Epidermal melanocyte (primary cell): ENCODE measurements at regions not wholly inside any gene's neighbourhood (a gene's known extent, or its start where the extent isn't known, plus 50 kb on each side); places are given as distances from the start of the nearest gene placed in this dataset.

Source experiments
- DNase-seq: peaks from one replicate; pipeline ENCODE4 v3.0.0; 2011; ENCODE audit warnings: low spot score; ENCODE audit not compliant: insufficient read length

DNA sequence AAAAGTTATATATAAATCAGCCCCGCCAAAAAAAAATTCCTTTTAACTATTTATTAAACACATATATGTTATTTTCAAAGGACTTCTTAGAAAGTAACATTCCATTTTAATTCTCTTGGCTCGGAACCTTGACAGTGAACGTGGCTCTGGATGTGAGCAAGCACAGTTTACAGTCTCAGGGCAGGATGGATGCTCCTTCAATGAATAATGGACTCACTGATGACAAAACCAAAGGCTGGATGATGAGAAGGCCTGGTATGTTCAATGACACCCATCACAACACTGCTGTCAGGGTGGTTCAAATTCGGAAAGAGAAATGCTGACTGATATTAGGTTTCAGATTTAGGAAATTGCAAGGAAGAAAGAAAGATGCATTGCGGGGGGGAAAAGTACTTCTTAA is 148.8 kb downstream of the SIPA1L2 start:
- DNase-seq: no peak

- DNase-seq: no peak
These were observed 152.2 kb downstream of the SIPA1L2 start for GRCh38 chr1:232477728-232478127.

- no peak for DNase-seq
These were observed 153.4 kb downstream of the SIPA1L2 start for GRCh38 chr1:232476538-232476950.

DNA sequence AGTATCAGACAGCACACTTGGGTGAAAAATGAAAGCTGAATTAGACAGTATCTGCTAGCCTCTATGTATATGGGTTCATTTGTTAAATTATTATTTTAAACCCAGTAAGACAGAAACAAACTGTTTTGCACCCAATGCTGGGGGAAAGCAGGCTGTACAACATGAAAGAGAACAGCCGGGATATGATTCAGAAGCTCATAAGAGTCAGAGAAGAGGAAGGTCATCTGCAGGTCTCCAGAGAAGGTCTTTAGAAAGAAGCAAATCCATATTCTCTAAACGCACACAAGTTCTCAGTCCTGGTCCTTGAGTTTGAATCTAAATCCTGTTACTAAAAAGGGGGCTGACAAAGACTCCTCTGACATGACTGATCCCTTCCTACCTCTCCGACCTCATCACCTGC is 155.1 kb downstream of the SIPA1L2 start:
- no peak for DNase-seq

DNA sequence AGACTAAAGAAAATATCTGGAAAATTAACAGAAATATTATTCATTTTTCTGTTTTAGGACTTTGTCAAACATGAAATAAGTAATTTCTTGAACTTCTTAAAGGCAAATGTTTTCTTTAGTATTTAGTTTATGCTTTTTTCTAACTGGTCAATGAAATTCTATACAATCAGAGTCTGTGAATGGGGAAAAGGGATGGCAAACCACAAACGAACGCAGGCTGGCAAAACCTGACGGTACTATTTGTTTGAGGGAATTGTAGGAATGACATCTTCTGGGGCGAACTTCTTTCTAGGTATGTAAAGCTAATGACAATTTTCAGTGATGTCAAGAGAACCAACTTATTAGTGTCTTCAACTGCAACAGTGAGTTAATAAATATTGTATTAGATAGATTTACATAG is 156.0 kb downstream of the SIPA1L2 start:
- no peak for DNase-seq

GRCh38 chr1:232473324-232473723 is 156.6 kb downstream of the SIPA1L2 start:
- DNase-seq: no peak

- no peak for DNase-seq
These were observed 157.4 kb downstream of the SIPA1L2 start for GRCh38 chr1:232472485-232473041.

DNA sequence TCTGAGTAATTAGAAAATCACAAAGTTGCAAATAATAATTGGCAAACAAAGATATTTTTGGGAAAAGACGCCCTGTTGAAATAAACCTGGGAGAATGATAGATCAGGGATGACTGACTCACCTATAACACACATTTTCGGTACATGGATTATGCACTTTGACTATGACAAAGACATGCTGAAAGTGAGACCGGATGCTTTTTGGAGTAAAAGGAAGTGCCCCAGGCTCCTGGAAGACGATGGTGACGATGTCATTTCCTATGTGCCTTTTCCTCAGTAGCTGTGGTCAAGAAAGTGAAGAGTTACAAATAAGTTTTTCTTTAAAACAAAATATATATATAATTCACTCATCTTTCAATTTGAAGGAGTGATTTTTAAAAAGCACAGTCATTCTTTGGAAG is 158.7 kb downstream of the SIPA1L2 start:
- DNase-seq: no peak

- DNase-seq: no peak
These were observed 159.2 kb downstream of the SIPA1L2 start for GRCh38 chr1:232470711-232471110.

GRCh38 chr1:232468249-232468648 is 161.7 kb downstream of the SIPA1L2 start:
- DNase-seq: no peak

- DNase-seq: no peak
These were observed 162.7 kb downstream of the SIPA1L2 start for GRCh38 chr1:232467073-232467760.

GRCh38 chr1:232464325-232464724 is 165.6 kb downstream of the SIPA1L2 start:
- no peak for DNase-seq

DNA sequence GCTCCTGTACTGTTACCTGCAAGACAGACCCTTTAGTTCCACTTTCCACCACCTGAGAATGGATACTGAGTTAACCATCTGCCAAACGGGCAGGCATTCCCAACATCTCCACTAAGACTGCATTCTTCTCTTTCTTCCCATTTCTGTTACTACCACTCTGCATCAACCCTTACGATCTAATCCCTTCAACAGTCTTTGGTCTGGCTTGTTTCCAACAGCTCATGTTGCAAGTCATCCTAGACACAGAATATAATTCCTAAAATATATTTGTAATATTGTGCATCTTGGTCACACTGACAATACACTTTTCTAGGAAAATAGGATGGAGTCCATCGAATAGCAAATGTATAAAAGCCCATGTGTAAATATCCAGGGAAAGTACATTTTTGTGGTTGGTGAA is 166.7 kb downstream of the SIPA1L2 start:
- DNase-seq: no peak

GRCh38 chr1:232462213-232462612 is 167.7 kb downstream of the SIPA1L2 start:
- no peak for DNase-seq

- DNase-seq: no peak
These were observed 170.1 kb downstream of the SIPA1L2 start for GRCh38 chr1:232459826-232460225.

GRCh38 chr1:232459087-232459486 is 170.8 kb downstream of the SIPA1L2 start:
- no peak for DNase-seq

DNA sequence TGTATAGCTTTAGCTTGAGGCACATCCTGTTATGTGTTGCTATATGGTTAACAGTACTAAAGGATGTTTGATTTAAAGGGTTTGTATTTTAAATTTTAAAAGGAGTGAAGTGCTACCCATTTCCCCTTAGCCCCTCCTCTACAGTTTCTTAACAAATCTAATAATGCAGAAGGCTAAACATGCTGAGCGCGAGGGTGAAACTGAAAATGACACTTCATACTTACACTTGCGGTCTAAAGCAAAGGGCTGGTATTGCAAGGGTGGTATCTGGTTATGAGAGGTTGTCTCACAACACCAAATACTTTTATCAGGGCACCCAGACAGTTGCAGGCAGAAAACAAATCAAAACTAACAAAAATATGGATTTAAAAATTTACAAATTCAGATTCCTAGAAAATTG is 172.3 kb downstream of the SIPA1L2 start:
- DNase-seq: no peak

GRCh38 chr1:232456714-232457113 is 173.2 kb downstream of the SIPA1L2 start:
- no peak for DNase-seq

- no peak for DNase-seq
These were observed 175.6 kb downstream of the SIPA1L2 start for GRCh38 chr1:232454227-232454886.

DNA sequence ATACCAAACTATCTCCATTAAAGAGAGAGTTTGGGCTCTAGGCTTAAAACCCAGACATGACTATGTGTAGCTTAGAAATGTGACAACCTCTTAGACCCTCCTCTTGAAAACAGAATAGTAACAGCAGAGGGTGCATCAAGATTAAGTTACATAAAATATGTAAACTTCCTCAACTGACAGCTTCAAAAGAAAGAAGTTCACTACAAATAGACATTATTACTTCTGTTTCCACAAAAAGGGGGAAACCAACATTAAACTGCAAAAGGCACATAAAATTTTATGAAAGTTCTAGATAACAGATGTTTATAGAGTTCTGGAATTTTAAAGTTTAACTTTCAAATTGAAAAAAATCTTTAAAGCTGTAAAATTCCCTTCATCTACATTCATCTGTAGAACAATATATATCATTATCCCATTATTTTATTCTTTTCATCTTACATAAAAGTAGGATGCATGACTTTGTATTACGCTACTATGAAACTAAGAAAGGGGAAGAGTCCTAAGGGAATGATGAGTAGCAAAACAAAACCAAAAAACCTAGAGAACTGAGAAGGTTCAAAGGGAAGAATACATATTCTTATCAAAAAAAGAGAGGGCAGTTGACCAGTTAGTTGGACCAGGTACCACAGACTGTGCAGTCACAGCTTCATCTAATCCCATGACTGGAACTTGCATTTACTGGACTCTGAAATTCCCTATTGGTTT is 177.0 kb downstream of the SIPA1L2 start:
- no peak for DNase-seq

DNA sequence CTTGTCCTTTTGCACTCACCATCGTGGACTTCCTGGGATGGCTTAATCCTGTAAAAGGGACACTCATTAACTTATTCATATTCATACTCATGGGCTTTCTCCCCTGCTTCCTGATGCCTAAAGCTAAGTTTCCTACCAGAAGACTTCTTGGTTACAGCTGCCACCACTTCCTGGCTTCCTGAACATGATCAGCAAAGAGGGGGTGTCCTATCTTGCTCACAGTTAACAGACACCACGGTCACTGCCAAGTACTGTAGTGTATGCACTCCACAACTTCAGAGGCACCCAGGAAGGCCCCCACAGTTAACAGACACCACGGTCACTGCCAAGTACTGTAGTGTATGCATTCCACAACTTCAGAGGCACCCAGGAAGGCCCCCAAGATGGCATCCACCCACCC is 177.8 kb downstream of the SIPA1L2 start:
- no peak for DNase-seq

- no peak for DNase-seq
These were observed 178.4 kb downstream of the SIPA1L2 start for GRCh38 chr1:232451506-232451905.
